GM23338 (cell line): ENCODE measurements at regions not wholly inside any gene's neighbourhood (a gene's known extent, or its start where the extent isn't known, plus 50 kb on each side); places are given as distances from the start of the nearest gene placed in this dataset.

Experiments used
- ATAC-seq: fragments of 200-7000 bp; cut with Tn5 transposase; 3 replicates; pipeline ENCODE4 v1.9.1; 2020
- DNase-seq: peaks from one replicate; pipeline ENCODE4 v3.0.0-alpha.2; 2015; ENCODE audit warnings: low spot score
- H2AFZ ChIP-seq: fragments of 200-600 bp; sonication (generic); 2 replicates; pipeline ENCODE4 v1.8.0; 2016; ENCODE audit warnings: antibody characterized with exemption, mild to moderate bottlenecking, moderate library complexity
- H3F3A ChIP-seq: fragments of 200-600 bp; sonication (generic); replicated peaks from 2 replicates; pipeline ENCODE4 v1.8.0; 2017; ENCODE audit warnings: antibody characterized with exemption, mixed run types, low read depth
- H3K27ac ChIP-seq: fragments of 200-600 bp; sonication (generic); 2 replicates; pipeline ENCODE4 v1.6.1; 2016; ENCODE audit warnings: low read depth
- H3K27me3 ChIP-seq: fragments of 200-600 bp; sonication (generic); 2 replicates; pipeline ENCODE4 v1.8.0; 2016; ENCODE audit warnings: mild to moderate bottlenecking, mixed run types, moderate library complexity; ENCODE audit not compliant: insufficient read depth
- H3K36me3 ChIP-seq: fragments of 200-600 bp; sonication (generic); 2 replicates; pipeline ENCODE4 v1.8.0; 2016; ENCODE audit warnings: mild to moderate bottlenecking; ENCODE audit not compliant: insufficient read depth
- H3K4me1 ChIP-seq: fragments of 200-600 bp; sonication (generic); 2 replicates; pipeline ENCODE4 v1.8.0; 2016; ENCODE audit warnings: mild to moderate bottlenecking, moderate library complexity; ENCODE audit not compliant: insufficient read depth
- H3K4me2 ChIP-seq: fragments of 200-600 bp; sonication (generic); 2 replicates; pipeline ENCODE4 v1.7.1; 2017; ENCODE audit warnings: mixed run types
- H3K4me3 ChIP-seq: fragments of 200-600 bp; sonication (generic); 2 replicates; pipeline ENCODE4 v1.6.1; 2016; ENCODE audit warnings: mixed run types
- H3K79me2 ChIP-seq: fragments of 200-600 bp; sonication (generic); replicated peaks from 2 replicates; pipeline ENCODE4 v1.8.0; 2017; ENCODE audit warnings: mild to moderate bottlenecking; ENCODE audit not compliant: insufficient read depth
- H3K9me2 ChIP-seq: fragments of 200-600 bp; sonication (generic); 2 replicates; pipeline ENCODE4 v1.8.0; 2017; ENCODE audit not compliant: insufficient read depth
- H4K20me1 ChIP-seq: fragments of 200-600 bp; sonication (generic); replicated peaks from 2 replicates; pipeline ENCODE4 v1.8.0; 2017; ENCODE audit warnings: mild to moderate bottlenecking; ENCODE audit not compliant: insufficient read depth
- H3K27ac Mint-ChIP-seq: 2 replicates; pipeline ENCODE4 v1.8.0; 2020; ENCODE audit warnings: inconsistent platforms, mild to moderate bottlenecking, moderate library complexity, mixed read lengths
- H3K27me3 Mint-ChIP-seq: 3 replicates; pipeline ENCODE4 v1.8.0; 2022; ENCODE audit warnings: low read depth, mild to moderate bottlenecking, moderate library complexity, mixed read lengths, inconsistent platforms; ENCODE audit not compliant: insufficient read depth, poor library complexity
- H3K36me3 Mint-ChIP-seq: 3 replicates; pipeline ENCODE4 v1.8.0; 2021; ENCODE audit warnings: low read depth, mild to moderate bottlenecking, inconsistent platforms, moderate library complexity, mixed read lengths
- H3K4me1 Mint-ChIP-seq: 3 replicates; pipeline ENCODE4 v1.8.0; 2020; ENCODE audit warnings: mild to moderate bottlenecking, inconsistent platforms, mixed read lengths
- H3K4me3 Mint-ChIP-seq: 3 replicates; pipeline ENCODE4 v1.8.0; 2021; ENCODE audit warnings: moderate library complexity, mild to moderate bottlenecking, inconsistent platforms, mixed read lengths
- H3K9me3 Mint-ChIP-seq: 3 replicates; pipeline ENCODE4 v1.8.0; 2020; ENCODE audit warnings: moderate library complexity, mild to moderate bottlenecking, inconsistent platforms, mixed read lengths
- CREB1 ChIP-seq: fragments of 250-450 bp; sonication (Bioruptor Pico); IDR thresholded peaks from 2 replicates; pipeline ENCODE4 v1.5.0; 2020; ENCODE audit warnings: low read depth, mild to moderate bottlenecking, moderate library complexity
- CTCF ChIP-seq, 2 experiments: fragments of 200-600 bp in 1 of 2; sonication (generic) in 1 of 2; conservative IDR thresholded peaks; 2 replicates each; pipeline versions ENCODE4 v1.5.1 to v1.6.1; 2016 to 2017; ENCODE audit warnings: antibody characterized with exemption in 2 of 2, low read depth in 2 of 2, mild to moderate bottlenecking in 2 of 2, moderate library complexity in 1 of 2
- EZH2 ChIP-seq: fragments of 200-600 bp; sonication (generic); IDR thresholded peaks from one replicate; pipeline ENCODE4 v1.8.0; 2017; ENCODE audit warnings: antibody characterized with exemption, mild to moderate bottlenecking, low read depth; ENCODE audit not compliant: unreplicated experiment
- JUNB ChIP-seq: IDR thresholded peaks from one replicate; pipeline ENCODE4 v1.6.1; 2016; ENCODE audit warnings: antibody characterized with exemption; ENCODE audit not compliant: unreplicated experiment
- NANOG ChIP-seq: IDR thresholded peaks from 2 replicates; pipeline ENCODE4 v1.6.1; 2016; ENCODE audit warnings: antibody characterized with exemption, borderline replicate concordance
- POLR2AphosphoS5 ChIP-seq: IDR thresholded peaks from 2 replicates; pipeline ENCODE4 v1.6.1; 2016; ENCODE audit warnings: antibody characterized with exemption, low read depth
- REST ChIP-seq: IDR thresholded peaks from one replicate; pipeline ENCODE4 v1.6.1; 2018; ENCODE audit warnings: antibody characterized with exemption; ENCODE audit not compliant: unreplicated experiment
- STAT1 ChIP-seq: IDR thresholded peaks from one replicate; pipeline ENCODE4 v1.6.1; 2016; ENCODE audit warnings: antibody characterized with exemption; ENCODE audit not compliant: unreplicated experiment
- ZNF114 ChIP-seq: fragments of 250-450 bp; sonication (Bioruptor Pico); IDR thresholded peaks from 2 replicates; pipeline ENCODE4 v1.5.0; 2020; ENCODE audit warnings: mild to moderate bottlenecking, moderate library complexity
- ZNF331 ChIP-seq: fragments of 250-450 bp; sonication (Bioruptor Pico); IDR thresholded peaks from 2 replicates; pipeline ENCODE4 v1.5.0; 2020; ENCODE audit warnings: low read depth, mild to moderate bottlenecking, moderate library complexity
- ZNF462 ChIP-seq: fragments of 250-450 bp; sonication (Bioruptor Pico); IDR thresholded peaks from 2 replicates; pipeline ENCODE4 v1.5.0; 2020; ENCODE audit warnings: mild to moderate bottlenecking, moderate library complexity

- TF ChIP-seq EZH2 (no peak), CREB1 (no peak), REST (no peak), POLR2AphosphoS5 (no peak), ZNF114 (CRISPR knock-in tag) (no peak)
Measured at GRCh38 chr20:56996533-56996932, 269.9 kb downstream of the BMP7 start (continued).

- Histone ChIP-seq H3K27me3 (no peaks in the 10 kb centered on the region), H3K36me3 (no peaks in the 10 kb centered on the region), H3K4me3 (no peak overlapping the region), H2AFZ (no peak overlapping the region), H3K27ac (no peak overlapping the region), H3K4me1 (no peaks in the 10 kb centered on the region), H3K79me2 (no peaks in the 10 kb centered on the region), H4K20me1 (no peaks in the 10 kb centered on the region), H3K4me2 (no peak overlapping the region), H3K9me2 (no peaks in the 10 kb centered on the region; the same call in 1 of the 2 replicates), H3F3A (no peaks in the 10 kb centered on the region)
- ATAC-seq (no peak), DNase-seq (no peak)
- Mint-ChIP-seq H3K27me3 (peaks cover 4% of the 10 kb centered on the region), H3K27ac (no peak overlapping the region), H3K36me3 (0 out of 3 replicates have a peak, but pooled peaks cover 4% of the 10 kb centered on the region), H3K4me1 (peaks cover 9% of the 10 kb centered on the region; the same call in 1 of the 3 replicates), H3K4me3 (no peak overlapping the region), H3K9me3 (peaks cover 19% of the 10 kb centered on the region)
- no peak for TF ChIP-seq POLR2AphosphoS5
- TF ChIP-seq ZNF462 (CRISPR knock-in tag): no peak
- TF ChIP-seq NANOG: no peak
- TF ChIP-seq REST: no peak
- TF ChIP-seq CTCF (conservative IDR thresholded peaks at IDR 0.05; ENCODE audit: low read depth in 2 of 2): no peak
- TF ChIP-seq ZNF331 (CRISPR knock-in tag): no peak
- TF ChIP-seq JUNB: no peak
- TF ChIP-seq CREB1: no peak
- no peak for TF ChIP-seq STAT1
Measured at GRCh38 chr20:56998438-56998837, 268.0 kb downstream of the BMP7 start.
